Endothelial cell of umbilical vein (primary cell): ENCODE measurements at regions not wholly inside any gene's neighbourhood (a gene's known extent, or its start where the extent isn't known, plus 50 kb on each side); places are given as distances from the start of the nearest gene placed in this dataset.

Experiments used
- BruUV-seq: library from RNA; stranded (reverse); fragments of 400-500 nt; replicated peaks from 2 replicates; lab custom pipeline; 2021; lab: Mats Ljungman, UMichigan
- CTCF ChIA-PET: fragments of 300-600, 350-600 bp; sonication (Branson Sonifier 250); formaldehyde crosslinking; loops from one replicate; lab custom pipeline; 2021; ENCODE audit warnings: antibody characterized with exemption, inconsistent platforms; lab: Charles Lee
- POLR2A ChIA-PET: fragments of 300-600, 350-600 bp; sonication (Branson Sonifier 250); formaldehyde crosslinking; loops from one replicate; lab custom pipeline; 2021; ENCODE audit warnings: antibody characterized with exemption, inconsistent platforms; lab: Charles Lee
- DNase-seq: peaks from one replicate; pipeline ENCODE4 v3.0.0-alpha.2; 2011; ENCODE audit warnings: low read depth, low spot score
- FAIRE-seq: peaks from 2 replicates; lab custom pipeline; 2011; peaks lifted over from hg19 to GRCh38; lab: Jason Lieb, UNC
- H2AFZ ChIP-seq: 2 replicates; pipeline ENCODE4 v1.6.0; 2012; ENCODE audit warnings: low read depth, low read length, control low read depth, inconsistent platforms
- H3K27ac ChIP-seq: 2 replicates; pipeline ENCODE4 v1.5.1; 2011; ENCODE audit warnings: low read depth, mild to moderate bottlenecking, control low read depth, low read length, moderate library complexity; ENCODE audit not compliant: insufficient read depth
- H3K27me3 ChIP-seq, 2 experiments: 2 replicates each; pipeline versions ENCODE4 v1.6.0 to v1.6.1; 2011; ENCODE audit warnings: low read length in 2 of 2, mixed read lengths in 1 of 2; ENCODE audit not compliant: control insufficient read depth in 2 of 2, insufficient read depth in 2 of 2
- H3K36me3 ChIP-seq, 2 experiments: 2 replicates in 1 of 2; 3 replicates in 1 of 2; pipeline ENCODE4 v1.5.1; 2011; ENCODE audit warnings: low read length in 2 of 2, mild to moderate bottlenecking in 1 of 2, moderate library complexity in 1 of 2; ENCODE audit not compliant: control insufficient read depth in 2 of 2, insufficient read depth in 2 of 2; ENCODE audit errors: extremely low read depth in 1 of 2
- H3K4me1 ChIP-seq: 3 replicates; pipeline ENCODE4 v1.5.1; 2011; ENCODE audit warnings: mild to moderate bottlenecking, low read length; ENCODE audit not compliant: control insufficient read depth, insufficient read depth; ENCODE audit errors: extremely low read depth
- H3K4me2 ChIP-seq: 2 replicates; pipeline ENCODE4 v1.6.1; 2011; ENCODE audit warnings: low read length, control low read depth, mixed read lengths; ENCODE audit not compliant: insufficient read depth
- H3K4me3 ChIP-seq, 3 experiments: fragments of 200-600 bp in 1 of 3; sonication (generic), shearing (Covaris generic) in 1 of 3; replicated peaks in 1 of 3; 2 replicates each; pipeline ENCODE4 v1.5.1; 2011 to 2016; ENCODE audit warnings: control low read depth in 3 of 3, low read length in 3 of 3, mild to moderate bottlenecking in 2 of 3, inconsistent platforms in 1 of 3, low read depth in 1 of 3, moderate library complexity in 1 of 3; ENCODE audit not compliant: insufficient read depth in 1 of 3
- H3K79me2 ChIP-seq: 2 replicates; pipeline ENCODE4 v1.6.0; 2012; ENCODE audit warnings: low read length, inconsistent platforms; ENCODE audit not compliant: control insufficient read depth, insufficient read depth
- H3K9ac ChIP-seq: replicated peaks from 2 replicates; pipeline ENCODE3; 2011; ENCODE audit warnings: low read length, control low read depth; ENCODE audit not compliant: insufficient read depth; ENCODE audit errors: extremely low read depth
- H3K9me1 ChIP-seq: replicated peaks from 3 replicates; pipeline ENCODE4 v1.6.0; 2011; ENCODE audit warnings: mild to moderate bottlenecking, low read length; ENCODE audit not compliant: control insufficient read depth, insufficient read depth; ENCODE audit errors: extremely low read depth
- H3K9me3 ChIP-seq: replicated peaks from 2 replicates; pipeline ENCODE4 v1.5.1; 2012; ENCODE audit warnings: low read length, inconsistent platforms; ENCODE audit not compliant: control insufficient read depth, insufficient read depth
- H4K20me1 ChIP-seq: replicated peaks from 2 replicates; pipeline ENCODE3; 2011; ENCODE audit warnings: mild to moderate bottlenecking, low read length; ENCODE audit not compliant: control insufficient read depth, insufficient read depth; ENCODE audit errors: extremely low read depth
- CTCF ChIP-seq, 2 donors: IDR thresholded peaks; 1 replicate in 1 of 2; 2 replicates in 1 of 2; pipeline ENCODE4 v1.5.1; 2011; ENCODE audit warnings: low read length in 2 of 2, mild to moderate bottlenecking in 2 of 2, moderate library complexity in 2 of 2, control low read depth in 1 of 2, inconsistent platforms in 1 of 2, low read depth in 1 of 2; ENCODE audit not compliant: insufficient read depth in 1 of 2; ENCODE audit errors: extremely low read depth in 1 of 2
- EZH2 ChIP-seq: IDR thresholded peaks from 2 replicates; pipeline ENCODE4 v1.6.1; 2012; ENCODE audit warnings: borderline replicate concordance, low read depth, mild to moderate bottlenecking, moderate library complexity, low read length, inconsistent platforms; ENCODE audit not compliant: severe bottlenecking
- FOS ChIP-seq: IDR thresholded peaks from 2 replicates; pipeline ENCODE4 v1.6.1; 2011; ENCODE audit warnings: mild to moderate bottlenecking, low read length, moderate library complexity, borderline replicate concordance; ENCODE audit not compliant: insufficient read depth
- GATA2 ChIP-seq: IDR thresholded peaks from 2 replicates; pipeline ENCODE4 v1.7.0; 2011; ENCODE audit warnings: low read depth, mild to moderate bottlenecking, moderate library complexity, mixed read lengths, low read length; ENCODE audit not compliant: insufficient read length, insufficient read depth
- JUN ChIP-seq: IDR thresholded peaks from 2 replicates; pipeline ENCODE4 v1.6.1; 2011; ENCODE audit warnings: borderline replicate concordance, low read depth; ENCODE audit not compliant: insufficient read length, insufficient read depth
- MAX ChIP-seq: IDR thresholded peaks from 2 replicates; pipeline ENCODE4 v1.6.1; 2011; ENCODE audit not compliant: insufficient read depth, insufficient read length
- MYC ChIP-seq: IDR thresholded peaks from one replicate; pipeline ENCODE4 v1.6.1; 2011; ENCODE audit warnings: mild to moderate bottlenecking, low read depth, low read length
- POLR2A ChIP-seq: IDR thresholded peaks from 2 replicates; pipeline ENCODE4 v1.6.1; 2012; ENCODE audit warnings: low read depth, mild to moderate bottlenecking, control low read depth, low read length
- POLR2AphosphoS5 ChIP-seq: IDR thresholded peaks from 2 replicates; pipeline ENCODE4 v1.6.1; 2012; ENCODE audit warnings: low read depth, mild to moderate bottlenecking, control low read depth, low read length, moderate library complexity; ENCODE audit not compliant: insufficient read depth
- dilution Hi-C: fragments of 300-500 bp; cut with MboI; formaldehyde crosslinking; loops from one replicate; pipeline ENCODE4 v1.15.0; 2019; ENCODE audit warnings: low sequenced_read_pairs; ENCODE audit not compliant: extremely low pct_ligation_motif_present
- intact Hi-C: fragments of 100-400 bp; cut with micrococcal nuclease; formaldehyde crosslinking; loops from one replicate; pipeline ENCODE4 v1.10.0; 2022

GRCh38 chr1:98287626-98288025 lies 366.8 kb upstream of the DPYD start:
- H3K27me3 ChIP-seq: no peaks in the 10 kb centered on the region
- no peaks in the 10 kb centered on the region for H3K9me3 ChIP-seq
- POLR2A ChIA-PET: no interaction called here
- H3K4me1 ChIP-seq: no peaks in the 10 kb centered on the region
- no peak overlapping the region for H3K4me3 ChIP-seq
- no peaks in the 10 kb centered on the region for H3K9me1 ChIP-seq
- no peak overlapping the region for H3K4me2 ChIP-seq
- dilution Hi-C loops: no loop called here
- intact Hi-C loops: no loop called here
- no peak overlapping the region for H3K27ac ChIP-seq
- no peak overlapping the region for H2AFZ ChIP-seq
- FAIRE-seq (no peak), DNase-seq (no peak)
- BruUV-seq: no TSS peak
- no peaks in the 10 kb centered on the region for H3K79me2 ChIP-seq
- H3K9ac ChIP-seq: no peak overlapping the region
- CTCF ChIA-PET: no interaction called here
- H4K20me1 ChIP-seq: no peaks in the 10 kb centered on the region
- TF ChIP-seq POLR2A (no peak), MYC (no peak), CTCF (IDR thresholded peaks at IDR 0.05; ENCODE audit: extremely low read depth in 1 of 2, insufficient read depth in 1 of 2, low read depth in 1 of 2, low read length in 2 of 2) (no peak), JUN (no peak), EZH2 (no peak), FOS (no peak)
- H3K36me3 ChIP-seq: no peaks in the 10 kb centered on the region

- H3K4me3 ChIP-seq: no peak overlapping the region
- H3K9ac ChIP-seq: no peak overlapping the region
- POLR2A ChIA-PET: no interaction called here
- H3K4me1 ChIP-seq: no peaks in the 10 kb centered on the region
- H2AFZ ChIP-seq: no peak overlapping the region
- FAIRE-seq: no peak
- CTCF ChIA-PET: no interaction called here
- no peaks in the 10 kb centered on the region for H3K79me2 ChIP-seq
- dilution Hi-C loops (no loop called here), intact Hi-C loops (no loop called here)
- no peak for DNase-seq
- no peak for TF ChIP-seq MYC
- TF ChIP-seq POLR2A: no peak
- TF ChIP-seq FOS: no peak
- no peak for TF ChIP-seq JUN
- no peak for TF ChIP-seq POLR2AphosphoS5
- no peak for TF ChIP-seq MAX
- no peak for TF ChIP-seq GATA2
- no peak for TF ChIP-seq EZH2
- no peak for TF ChIP-seq CTCF (IDR thresholded peaks at IDR 0.05; ENCODE audit: extremely low read depth in 1 of 2, insufficient read depth in 1 of 2, low read depth in 1 of 2, low read length in 2 of 2)
- no peaks in the 10 kb centered on the region for H4K20me1 ChIP-seq
- H3K4me2 ChIP-seq: no peak overlapping the region
- BruUV-seq: no TSS peak
- H3K9me3 ChIP-seq: no peaks in the 10 kb centered on the region
- no peaks in the 10 kb centered on the region for H3K27me3 ChIP-seq
- H3K9me1 ChIP-seq: no peaks in the 10 kb centered on the region
- H3K27ac ChIP-seq: no peak overlapping the region
- H3K36me3 ChIP-seq: no peaks in the 10 kb centered on the region
Measured at GRCh38 chr1:98286656-98287055, 365.8 kb upstream of the DPYD start.
